Calu3 (cell line): ENCODE measurements at regions not wholly inside any gene's neighbourhood (a gene's known extent, or its start where the extent isn't known, plus 50 kb on each side); places are given as distances from the start of the nearest gene placed in this dataset.

Experiments used
- BruUV-seq: library from RNA; stranded (reverse); fragments of 400-500 nt; replicated peaks from 2 replicates; lab custom pipeline; 2021; lab: Mats Ljungman, UMichigan
- CTCF ChIA-PET: fragments of 300-600 bp; sonication (Branson Sonifier 250); formaldehyde crosslinking; loops from one replicate; lab custom pipeline; 2022; ENCODE audit warnings: antibody characterized with exemption; lab: Charles Lee
- DNase-seq: peaks from one replicate; pipeline ENCODE4 v3.0.0; 2022
- H3K27ac Mint-ChIP-seq: one replicate; pipeline ENCODE4 v1.8.0; 2022; ENCODE audit warnings: mixed read lengths; ENCODE audit not compliant: unreplicated experiment
- H3K27me3 Mint-ChIP-seq: one replicate; pipeline ENCODE4 v1.8.0; 2022; ENCODE audit warnings: mixed read lengths; ENCODE audit not compliant: unreplicated experiment
- H3K36me3 Mint-ChIP-seq: one replicate; pipeline ENCODE4 v1.8.0; 2022; ENCODE audit warnings: mild to moderate bottlenecking, moderate library complexity, mixed read lengths; ENCODE audit not compliant: insufficient read depth, unreplicated experiment
- H3K4me1 Mint-ChIP-seq: one replicate; pipeline ENCODE4 v1.8.0; 2022; ENCODE audit warnings: mild to moderate bottlenecking, low read depth, mixed read lengths; ENCODE audit not compliant: unreplicated experiment
- H3K4me3 Mint-ChIP-seq: one replicate; pipeline ENCODE4 v1.8.0; 2022; ENCODE audit warnings: mild to moderate bottlenecking, low read depth, moderate library complexity, mixed read lengths; ENCODE audit not compliant: unreplicated experiment
- H3K9me3 Mint-ChIP-seq: one replicate; pipeline ENCODE4 v1.8.0; 2022; ENCODE audit warnings: low read depth, mixed read lengths; ENCODE audit not compliant: unreplicated experiment
- intact Hi-C: fragments of 100-400 bp; cut with micrococcal nuclease; formaldehyde crosslinking; loops from one replicate; pipeline ENCODE4 v1.10.0; 2022; ENCODE audit not compliant: unreplicated experiment
- TF ChIP-seq, protein P1 (sequence below): fragments of 200-600 bp; IDR thresholded peaks from one replicate; pipeline ENCODE4 v1.8.0; 2022; ENCODE audit warnings: antibody characterized with exemption; ENCODE audit not compliant: unreplicated experiment

DNA sequence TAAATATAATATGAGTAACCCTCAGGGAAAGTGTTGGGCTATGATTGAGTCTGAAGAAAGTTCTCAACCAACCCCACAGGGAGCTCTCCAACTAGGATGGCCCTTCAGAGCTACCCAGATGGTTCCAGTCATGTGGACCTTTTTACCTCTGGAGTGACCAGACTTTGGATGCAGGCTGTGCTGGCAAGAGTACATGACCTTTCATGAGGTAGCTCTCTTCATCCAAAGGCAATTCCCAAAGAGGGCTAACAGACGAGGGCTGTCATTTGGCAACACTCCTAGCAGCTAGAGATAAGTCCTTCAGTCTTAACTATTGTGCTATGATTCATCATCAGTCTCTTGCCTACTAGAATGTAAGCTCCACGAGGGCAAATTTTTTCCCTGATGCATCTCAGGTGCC lies 75.4 kb downstream of the DUSP6 start:
- DNase-seq = no peak
- CTCF ChIA-PET = no interaction called here
- H3K27ac Mint-ChIP-seq = no peak overlapping the region
- TF ChIP-seq, protein P1, sequence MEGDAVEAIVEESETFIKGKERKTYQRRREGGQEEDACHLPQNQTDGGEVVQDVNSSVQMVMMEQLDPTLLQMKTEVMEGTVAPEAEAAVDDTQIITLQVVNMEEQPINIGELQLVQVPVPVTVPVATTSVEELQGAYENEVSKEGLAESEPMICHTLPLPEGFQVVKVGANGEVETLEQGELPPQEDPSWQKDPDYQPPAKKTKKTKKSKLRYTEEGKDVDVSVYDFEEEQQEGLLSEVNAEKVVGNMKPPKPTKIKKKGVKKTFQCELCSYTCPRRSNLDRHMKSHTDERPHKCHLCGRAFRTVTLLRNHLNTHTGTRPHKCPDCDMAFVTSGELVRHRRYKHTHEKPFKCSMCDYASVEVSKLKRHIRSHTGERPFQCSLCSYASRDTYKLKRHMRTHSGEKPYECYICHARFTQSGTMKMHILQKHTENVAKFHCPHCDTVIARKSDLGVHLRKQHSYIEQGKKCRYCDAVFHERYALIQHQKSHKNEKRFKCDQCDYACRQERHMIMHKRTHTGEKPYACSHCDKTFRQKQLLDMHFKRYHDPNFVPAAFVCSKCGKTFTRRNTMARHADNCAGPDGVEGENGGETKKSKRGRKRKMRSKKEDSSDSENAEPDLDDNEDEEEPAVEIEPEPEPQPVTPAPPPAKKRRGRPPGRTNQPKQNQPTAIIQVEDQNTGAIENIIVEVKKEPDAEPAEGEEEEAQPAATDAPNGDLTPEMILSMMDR = no peak
- intact Hi-C loops = no loop called here
- BruUV-seq = no TSS peak
- H3K4me1 Mint-ChIP-seq = no peaks in the 10 kb centered on the region
- no peaks in the 10 kb centered on the region for H3K27me3 Mint-ChIP-seq
- no peaks in the 10 kb centered on the region for H3K9me3 Mint-ChIP-seq
- H3K36me3 Mint-ChIP-seq = no peaks in the 10 kb centered on the region
- H3K4me3 Mint-ChIP-seq = no peak overlapping the region

DNA sequence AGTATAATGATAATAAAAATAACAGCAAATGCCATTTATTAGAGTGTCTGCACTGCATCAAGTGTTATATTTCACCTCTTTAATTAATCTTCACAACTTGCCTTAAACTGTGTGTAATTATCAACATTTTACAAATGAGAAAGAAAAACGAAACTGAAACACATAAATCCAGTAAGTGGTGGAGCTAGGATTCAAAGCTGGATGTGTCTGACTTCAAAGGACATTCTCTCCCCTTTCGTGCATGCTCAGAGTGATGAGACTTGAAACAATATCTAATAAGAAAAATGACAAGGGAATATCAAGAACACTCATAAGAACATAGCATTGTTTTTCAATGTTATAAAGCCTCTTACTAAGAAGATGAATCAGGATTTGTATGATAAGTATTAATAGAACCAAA lies 78.8 kb downstream of the DUSP6 start:
- no peak overlapping the region for H3K4me3 Mint-ChIP-seq
- no peaks in the 10 kb centered on the region for H3K27me3 Mint-ChIP-seq
- intact Hi-C loops = no loop called here
- H3K36me3 Mint-ChIP-seq = no peaks in the 10 kb centered on the region
- H3K9me3 Mint-ChIP-seq = peaks cover 3% of the 10 kb centered on the region
- CTCF ChIA-PET = no interaction called here
- H3K4me1 Mint-ChIP-seq = no peaks in the 10 kb centered on the region
- no peak for DNase-seq
- no peak overlapping the region for H3K27ac Mint-ChIP-seq
- no TSS peak for BruUV-seq
- TF ChIP-seq, protein P1 = no peak

DNA sequence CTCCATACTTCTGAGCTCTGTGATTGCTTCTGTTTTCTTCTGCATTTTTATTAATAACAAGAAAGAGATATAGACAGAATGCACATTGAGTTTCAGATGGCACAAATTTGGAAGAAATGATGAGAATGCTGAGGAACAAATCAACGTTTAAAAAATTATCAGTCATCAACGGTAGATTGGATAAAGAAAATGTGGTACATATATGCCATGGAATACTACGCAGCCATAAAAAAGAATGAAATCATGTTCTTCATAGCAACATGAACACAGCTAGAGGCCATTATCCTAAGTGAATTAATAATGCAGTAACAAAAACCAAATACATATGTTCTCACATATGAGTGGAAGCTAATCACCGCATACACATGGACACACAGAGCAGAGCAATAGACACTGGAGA lies 81.8 kb downstream of the DUSP6 start:
- no peaks in the 10 kb centered on the region for H3K4me1 Mint-ChIP-seq
- TF ChIP-seq, protein P1 = no peak
- H3K9me3 Mint-ChIP-seq = peaks cover 3% of the 10 kb centered on the region
- H3K4me3 Mint-ChIP-seq = no peak overlapping the region
- intact Hi-C loops = no loop called here
- no peaks in the 10 kb centered on the region for H3K36me3 Mint-ChIP-seq
- DNase-seq = no peak
- CTCF ChIA-PET = no interaction called here
- BruUV-seq = no TSS peak
- H3K27ac Mint-ChIP-seq = no peak overlapping the region
- no peaks in the 10 kb centered on the region for H3K27me3 Mint-ChIP-seq

DNA sequence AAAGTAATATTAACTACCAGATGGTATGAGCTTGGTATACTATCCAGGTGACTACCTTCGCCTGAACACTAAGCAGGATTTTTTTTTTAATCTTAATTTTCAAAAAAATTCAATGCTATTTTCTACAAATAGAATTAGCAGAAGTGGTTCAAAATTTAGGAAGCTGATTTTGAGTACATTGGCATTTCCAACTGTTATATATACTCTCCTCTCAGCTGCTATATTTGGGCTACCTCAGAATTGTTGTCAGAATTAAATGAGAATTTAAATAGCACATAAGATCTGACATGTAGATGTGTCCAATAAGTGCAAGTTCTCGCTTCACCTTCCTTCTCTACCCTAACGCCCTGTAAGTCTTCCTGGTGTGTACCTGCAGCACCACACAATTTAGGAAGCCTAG lies 83.1 kb downstream of the DUSP6 start:
- no peaks in the 10 kb centered on the region for H3K27me3 Mint-ChIP-seq
- H3K36me3 Mint-ChIP-seq = no peaks in the 10 kb centered on the region
- no peak overlapping the region for H3K27ac Mint-ChIP-seq
- peaks cover 3% of the 10 kb centered on the region for H3K9me3 Mint-ChIP-seq
- DNase-seq = no peak
- BruUV-seq = no TSS peak
- CTCF ChIA-PET = no interaction called here
- H3K4me1 Mint-ChIP-seq = no peaks in the 10 kb centered on the region
- TF ChIP-seq, protein P1 = no peak
- no peak overlapping the region for H3K4me3 Mint-ChIP-seq
- intact Hi-C loops = no loop called here
